ENCODE measurements at regions not wholly inside any gene's neighbourhood (a gene's known extent, or its start where the extent isn't known, plus 50 kb on each side); places are given as distances from the start of the nearest gene placed in this dataset.

- 93% methylated on average over 7 of the region's 7 CpGs for WGBS
- H3K9ac ChIP-seq (ENCODE audit: low read depth, low read length) = no peak overlapping the region
Measured at GRCh38 chr3:146339349-146339748, 88.4 kb upstream of the PLSCR4 start.

GRCh38 chr3:146337991-146338390 is 87.1 kb upstream of the PLSCR4 start:
- Histone ChIP-seq H3K4me3 (ENCODE audit: low read length) (no peak overlapping the region), H3K4me1 (ENCODE audit: insufficient read depth, low read length) (no peaks in the 10 kb centered on the region), H3K27ac (ENCODE audit: low read depth, low read length) (no peak overlapping the region), H3K27me3 (ENCODE audit: insufficient read depth, low read length) (no peaks in the 10 kb centered on the region), H3K36me3 (ENCODE audit: insufficient read depth, low read length) (no peaks in the 10 kb centered on the region), H3K9me3 (ENCODE audit: insufficient read depth, low read depth, low read length) (no peaks in the 10 kb centered on the region), H3K9ac (ENCODE audit: low read depth, low read length) (no peak overlapping the region)
- WGBS = 97% methylated on average over 7 of the region's 7 CpGs

More at GRCh38 chr3:146339349-146339748, 88.4 kb upstream of the PLSCR4 start:
- Histone ChIP-seq H3K27me3 (ENCODE audit: insufficient read depth, low read length) (no peaks in the 10 kb centered on the region), H3K9me3 (ENCODE audit: insufficient read depth, low read depth, low read length) (no peaks in the 10 kb centered on the region), H3K36me3 (ENCODE audit: insufficient read depth, low read length) (no peaks in the 10 kb centered on the region), H3K4me3 (ENCODE audit: low read length) (no peak overlapping the region), H3K4me1 (ENCODE audit: insufficient read depth, low read length) (no peaks in the 10 kb centered on the region), H3K27ac (ENCODE audit: low read depth, low read length) (no peak overlapping the region)

GRCh38 chr3:146335386-146335785 is 84.5 kb upstream of the PLSCR4 start:
- H3K9ac ChIP-seq (ENCODE audit: low read depth, low read length) = no peak overlapping the region
- WGBS = 97% methylated on average over 3 of the region's 3 CpGs
- no peaks in the 10 kb centered on the region for H3K27me3 ChIP-seq (ENCODE audit: insufficient read depth, low read length)
- H3K27ac ChIP-seq (ENCODE audit: low read depth, low read length) = no peak overlapping the region
- no peak overlapping the region for H3K4me3 ChIP-seq (ENCODE audit: low read length)
- no peaks in the 10 kb centered on the region for H3K9me3 ChIP-seq (ENCODE audit: insufficient read depth, low read depth, low read length)
- no peaks in the 10 kb centered on the region for H3K4me1 ChIP-seq (ENCODE audit: insufficient read depth, low read length)
- no peaks in the 10 kb centered on the region for H3K36me3 ChIP-seq (ENCODE audit: insufficient read depth, low read length)

DNA sequence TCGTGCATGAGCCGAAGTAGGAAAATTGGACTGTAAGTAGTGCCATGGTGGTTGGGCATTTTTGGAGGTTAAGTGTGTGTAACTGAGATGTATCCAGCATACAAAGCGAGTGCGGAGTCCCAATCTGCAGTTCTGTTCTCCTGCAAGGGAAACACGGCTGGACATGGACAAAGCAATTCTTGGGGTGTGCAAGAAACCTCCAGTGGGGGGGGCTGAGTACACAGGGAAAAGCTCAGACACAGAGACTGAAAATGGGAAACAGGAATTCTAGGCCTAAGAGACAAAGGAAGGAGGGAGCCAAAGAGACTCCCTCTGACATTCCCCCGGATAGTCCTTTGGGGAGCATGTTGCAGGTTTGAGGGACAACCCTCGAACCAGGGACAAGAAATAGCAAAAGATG is 83.2 kb upstream of the PLSCR4 start:
- no peak overlapping the region for H3K4me3 ChIP-seq (ENCODE audit: low read length)
- no peaks in the 10 kb centered on the region for H3K36me3 ChIP-seq (ENCODE audit: insufficient read depth, low read length)
- no peak overlapping the region for H3K9ac ChIP-seq (ENCODE audit: low read depth, low read length)
- no peaks in the 10 kb centered on the region for H3K9me3 ChIP-seq (ENCODE audit: insufficient read depth, low read depth, low read length)
- H3K27me3 ChIP-seq (ENCODE audit: insufficient read depth, low read length) = no peaks in the 10 kb centered on the region
- no peak overlapping the region for H3K27ac ChIP-seq (ENCODE audit: low read depth, low read length)
- 95% methylated on average over 7 of the region's 7 CpGs for WGBS
- no peaks in the 10 kb centered on the region for H3K4me1 ChIP-seq (ENCODE audit: insufficient read depth, low read length)

- no peaks in the 10 kb centered on the region for H3K36me3 ChIP-seq (ENCODE audit: insufficient read depth, low read length)
- H3K27me3 ChIP-seq (ENCODE audit: insufficient read depth, low read length) = no peaks in the 10 kb centered on the region
- H3K4me1 ChIP-seq (ENCODE audit: insufficient read depth, low read length) = no peaks in the 10 kb centered on the region
- H3K27ac ChIP-seq (ENCODE audit: low read depth, low read length) = no peak overlapping the region
- H3K9ac ChIP-seq (ENCODE audit: low read depth, low read length) = no peak overlapping the region
- no peak overlapping the region for H3K4me3 ChIP-seq (ENCODE audit: low read length)
- H3K9me3 ChIP-seq (ENCODE audit: insufficient read depth, low read depth, low read length) = no peaks in the 10 kb centered on the region
Measured at GRCh38 chr3:146331967-146332366, 81.1 kb upstream of the PLSCR4 start.

GRCh38 chr3:146326875-146327543 is 76.1 kb upstream of the PLSCR4 start:
- WGBS = 67% methylated on average over 4 of the region's 4 CpGs
- Histone ChIP-seq H3K36me3 (ENCODE audit: insufficient read depth, low read length) (no peaks in the 10 kb centered on the region), H3K9ac (ENCODE audit: low read depth, low read length) (no peak overlapping the region), H3K4me1 (ENCODE audit: insufficient read depth, low read length) (no peaks in the 10 kb centered on the region), H3K27me3 (ENCODE audit: insufficient read depth, low read length) (no peaks in the 10 kb centered on the region), H3K4me3 (ENCODE audit: low read length) (no peak overlapping the region), H3K9me3 (ENCODE audit: insufficient read depth, low read depth, low read length) (no peaks in the 10 kb centered on the region), H3K27ac (ENCODE audit: low read depth, low read length) (no peak overlapping the region)

GRCh38 chr3:146325170-146325569 is 74.3 kb upstream of the PLSCR4 start:
- no peaks in the 10 kb centered on the region for H3K4me1 ChIP-seq (ENCODE audit: insufficient read depth, low read length)
- no peak overlapping the region for H3K9ac ChIP-seq (ENCODE audit: low read depth, low read length)
- H3K27ac ChIP-seq (ENCODE audit: low read depth, low read length) = no peak overlapping the region
- no peaks in the 10 kb centered on the region for H3K27me3 ChIP-seq (ENCODE audit: insufficient read depth, low read length)
- no peak overlapping the region for H3K4me3 ChIP-seq (ENCODE audit: low read length)
- no peaks in the 10 kb centered on the region for H3K9me3 ChIP-seq (ENCODE audit: insufficient read depth, low read depth, low read length)
- H3K36me3 ChIP-seq (ENCODE audit: insufficient read depth, low read length) = no peaks in the 10 kb centered on the region

DNA sequence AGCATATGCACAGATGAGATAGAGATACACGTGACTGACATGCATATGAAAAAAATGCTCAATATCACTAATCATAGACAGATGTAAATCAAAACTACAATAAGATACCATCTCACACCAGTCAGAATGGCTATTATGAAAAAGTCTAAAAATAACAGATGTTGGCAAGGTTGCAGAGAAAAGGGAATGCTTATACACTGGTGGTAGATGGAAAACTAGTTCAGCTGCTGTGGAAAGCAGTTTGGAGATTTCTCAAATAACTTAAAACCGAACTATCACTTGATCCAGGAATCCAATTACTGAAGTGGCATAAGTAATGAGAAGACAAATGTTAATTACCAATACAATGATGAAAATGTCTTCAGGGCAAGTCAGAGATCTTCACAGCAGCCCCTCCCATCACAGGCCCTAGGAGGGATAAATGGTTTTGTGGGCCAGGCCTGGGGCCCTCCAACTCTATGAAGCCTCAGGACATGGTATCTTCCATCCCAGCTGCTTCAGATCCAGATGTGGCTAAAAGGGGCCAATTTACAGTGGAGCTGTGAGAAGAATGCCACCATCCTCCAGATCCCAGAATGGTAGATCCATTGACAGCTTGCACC is 71.4 kb upstream of the PLSCR4 start:
- H3K36me3 ChIP-seq (ENCODE audit: insufficient read depth, low read length) = no peaks in the 10 kb centered on the region
- no peak overlapping the region for H3K27ac ChIP-seq (ENCODE audit: low read depth, low read length)
- H3K9ac ChIP-seq (ENCODE audit: low read depth, low read length) = no peak overlapping the region
- H3K27me3 ChIP-seq (ENCODE audit: insufficient read depth, low read length) = no peaks in the 10 kb centered on the region
- no peaks in the 10 kb centered on the region for H3K9me3 ChIP-seq (ENCODE audit: insufficient read depth, low read depth, low read length)
- no peak overlapping the region for H3K4me3 ChIP-seq (ENCODE audit: low read length)
- WGBS = 100% methylated on average over 1 of the region's 2 CpGs
- H3K4me1 ChIP-seq (ENCODE audit: insufficient read depth, low read length) = no peaks in the 10 kb centered on the region

GRCh38 chr3:146314871-146315270 is 64.0 kb upstream of the PLSCR4 start:
- Histone ChIP-seq H3K9ac (ENCODE audit: low read depth, low read length) (no peak overlapping the region), H3K27me3 (ENCODE audit: insufficient read depth, low read length) (no peaks in the 10 kb centered on the region), H3K4me3 (ENCODE audit: low read length) (no peak overlapping the region), H3K9me3 (ENCODE audit: insufficient read depth, low read depth, low read length) (peaks cover 5% of the 10 kb centered on the region; the same call in 1 of the 2 replicates), H3K4me1 (ENCODE audit: insufficient read depth, low read length) (no peaks in the 10 kb centered on the region), H3K36me3 (ENCODE audit: insufficient read depth, low read length) (no peaks in the 10 kb centered on the region), H3K27ac (ENCODE audit: low read depth, low read length) (no peak overlapping the region)

GRCh38 chr3:146313746-146314111 is 62.8 kb upstream of the PLSCR4 start:
- WGBS = 90% methylated on average over 1 of the region's 1 CpG
- H3K9me3 ChIP-seq (ENCODE audit: insufficient read depth, low read depth, low read length) = peaks cover 5% of the 10 kb centered on the region; the same call in 1 of the 2 replicates
- H3K9ac ChIP-seq (ENCODE audit: low read depth, low read length) = no peak overlapping the region
- no peaks in the 10 kb centered on the region for H3K27me3 ChIP-seq (ENCODE audit: insufficient read depth, low read length)
- H3K4me1 ChIP-seq (ENCODE audit: insufficient read depth, low read length) = no peaks in the 10 kb centered on the region
- no peak overlapping the region for H3K27ac ChIP-seq (ENCODE audit: low read depth, low read length)
- H3K4me3 ChIP-seq (ENCODE audit: low read length) = no peak overlapping the region
- H3K36me3 ChIP-seq (ENCODE audit: insufficient read depth, low read length) = no peaks in the 10 kb centered on the region

DNA sequence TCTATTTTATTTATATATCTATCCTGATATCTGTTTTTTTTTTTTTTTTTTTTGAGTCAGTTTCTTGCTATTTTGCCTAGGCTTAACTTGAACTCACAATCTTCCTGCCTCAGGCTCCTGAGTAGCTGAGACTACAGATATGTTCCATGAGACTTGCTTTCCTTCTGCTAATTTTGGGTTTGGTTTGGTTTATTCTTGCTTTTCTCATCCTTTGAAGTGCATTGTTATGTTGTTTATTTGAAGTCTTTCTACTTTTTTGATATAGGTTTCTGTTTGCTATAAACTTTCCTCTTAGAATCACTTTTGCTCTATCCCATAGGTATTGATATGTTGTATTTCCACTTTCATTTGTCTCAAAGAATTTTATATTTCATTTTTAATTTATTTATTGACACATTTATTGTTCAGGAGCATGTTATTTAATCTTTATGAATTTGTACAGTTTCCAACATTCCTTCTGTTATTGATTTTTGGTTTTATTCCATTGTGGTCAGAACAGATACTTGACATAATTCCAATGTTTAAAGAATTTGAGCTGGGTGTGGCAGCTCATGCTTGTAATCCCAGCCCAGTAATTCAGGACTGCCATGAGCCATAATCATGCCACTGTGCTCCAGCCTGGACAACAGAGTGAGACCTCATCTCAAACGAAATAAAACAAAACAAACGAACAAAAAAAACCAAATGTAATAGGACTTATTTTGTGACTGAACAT is 62.3 kb upstream of the PLSCR4 start:
- Histone ChIP-seq H3K9ac (ENCODE audit: low read depth, low read length) (no peak overlapping the region), H3K4me3 (ENCODE audit: low read length) (no peak overlapping the region)

More for the DNA sequence above, 62.3 kb upstream of the PLSCR4 start:
- Histone ChIP-seq H3K27ac (ENCODE audit: low read depth, low read length) (no peak overlapping the region), H3K27me3 (ENCODE audit: insufficient read depth, low read length) (no peaks in the 10 kb centered on the region), H3K9me3 (ENCODE audit: insufficient read depth, low read depth, low read length) (peaks cover 5% of the 10 kb centered on the region; the same call in 1 of the 2 replicates), H3K36me3 (ENCODE audit: insufficient read depth, low read length) (no peaks in the 10 kb centered on the region), H3K4me1 (ENCODE audit: insufficient read depth, low read length) (no peaks in the 10 kb centered on the region)
- 96% methylated on average over 2 of the region's 2 CpGs for WGBS

Measured in HUES64 (cell line).